CD4-positive, alpha-beta T cell treated with Interleukin-6 for 4 hours (primary cell): ENCODE measurements at regions not wholly inside any gene's neighbourhood (a gene's known extent, or its start where the extent isn't known, plus 50 kb on each side); places are given as distances from the start of the nearest gene placed in this dataset.

ENCODE experiments used
- DNase-seq: peaks from one replicate; pipeline ENCODE4 v3.0.0-alpha.2; 2020; ENCODE audit warnings: mixed read lengths

GRCh38 chr2:111679202-111679601 lies 204.8 kb downstream of the ANAPC1 start:
- DNase-seq = no peak

DNA sequence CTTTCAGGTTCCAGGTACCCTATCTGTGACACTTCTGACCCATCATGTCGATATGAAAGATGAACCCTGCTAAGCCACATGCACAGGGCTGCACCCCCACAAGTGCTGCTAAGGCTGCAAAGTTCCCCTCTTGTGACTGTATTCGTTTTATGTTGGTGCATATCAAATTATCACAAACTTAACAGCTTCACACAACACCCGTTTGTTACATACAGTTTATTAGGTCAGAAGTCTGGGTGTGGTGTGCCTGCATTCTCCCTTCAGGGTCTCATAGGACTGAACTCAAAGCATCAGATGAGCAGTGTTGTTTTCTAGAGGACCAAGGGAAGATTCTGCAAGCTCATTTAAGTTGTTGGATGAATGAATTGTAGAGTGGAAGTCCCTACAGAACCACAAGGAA lies 199.4 kb downstream of the ANAPC1 start:
- no peak for DNase-seq

- no peak for DNase-seq
These were observed 198.7 kb downstream of the ANAPC1 start for GRCh38 chr2:111685342-111685741.

DNA sequence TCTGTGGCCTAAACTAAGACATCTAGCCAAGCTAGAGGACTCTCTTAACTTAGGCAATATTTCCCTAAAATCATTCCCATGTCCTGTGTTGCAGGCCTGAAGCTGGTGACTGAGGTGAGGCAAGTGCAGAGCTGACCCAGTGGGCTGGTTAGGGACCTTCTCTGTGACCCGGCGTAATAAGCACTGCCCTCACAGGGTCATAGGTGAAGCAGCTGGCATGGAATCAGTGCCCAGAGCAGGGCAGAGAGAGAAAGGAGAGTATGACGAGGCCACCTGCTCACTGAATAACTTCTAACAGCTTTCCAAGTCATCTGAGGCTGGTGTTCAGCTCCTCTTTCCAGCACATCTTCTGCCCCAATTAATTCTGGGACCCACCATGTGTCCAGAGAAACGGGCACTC lies 197.0 kb downstream of the ANAPC1 start:
- DNase-seq = no peak

DNA sequence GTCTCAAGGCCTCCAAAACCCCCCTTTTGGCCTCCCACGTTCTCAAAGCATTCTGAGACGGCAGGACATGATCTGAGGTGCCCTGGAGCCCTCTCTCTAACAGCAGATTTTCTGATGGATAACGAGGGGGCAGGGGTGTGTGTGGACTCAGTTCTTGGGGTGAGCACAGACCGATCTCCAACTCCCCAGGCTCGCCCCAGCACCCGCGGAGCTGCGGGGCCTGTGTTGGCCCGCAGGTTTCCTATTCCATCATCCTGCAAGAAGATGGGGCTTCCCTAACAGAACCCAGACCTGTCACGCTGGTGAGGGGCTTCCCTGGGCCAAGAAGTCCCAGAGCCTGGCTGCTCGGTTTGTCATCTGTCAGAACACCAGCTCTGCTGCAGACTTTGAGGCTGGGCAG lies 196.1 kb downstream of the ANAPC1 start:
- no peak for DNase-seq

DNA sequence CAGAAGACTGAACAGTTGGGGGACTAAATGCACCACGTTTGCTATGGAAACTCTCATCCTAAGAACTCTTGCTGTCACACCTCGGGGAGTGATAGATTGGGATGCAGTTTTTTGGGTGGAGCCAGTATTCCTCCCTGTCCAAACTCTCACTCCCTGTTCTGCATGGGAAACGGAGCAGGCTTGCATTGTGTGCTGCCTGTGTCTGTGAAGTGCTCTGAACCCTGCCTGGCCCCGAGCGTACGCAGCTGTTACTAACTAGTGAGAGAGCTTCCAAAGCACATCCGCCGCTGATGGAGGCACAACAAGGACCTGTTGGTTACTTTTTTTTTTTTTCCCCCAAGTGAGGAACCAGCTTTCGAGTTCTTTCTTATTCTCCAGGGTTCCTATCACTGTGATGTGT lies 195.5 kb downstream of the ANAPC1 start:
- DNase-seq = no peak

DNA sequence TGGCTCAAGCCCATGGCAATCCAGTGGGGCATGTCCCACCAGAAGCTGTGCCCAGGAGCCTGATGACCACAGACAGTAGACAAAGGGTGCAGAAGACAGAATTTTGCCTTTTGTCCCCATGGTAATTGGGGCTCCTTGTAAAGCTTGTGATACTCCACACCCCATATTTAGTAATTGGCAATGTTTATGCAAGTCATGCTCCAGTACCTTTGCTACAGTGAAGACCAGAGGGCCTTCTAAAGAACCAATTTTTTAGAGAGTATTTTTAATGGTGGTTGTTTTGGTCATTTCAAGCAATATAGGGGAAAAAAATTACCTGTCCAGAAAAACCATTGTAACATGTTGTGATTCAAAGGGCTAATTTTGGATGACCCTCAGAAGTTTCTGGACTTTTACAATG lies 194.8 kb downstream of the ANAPC1 start:
- DNase-seq = no peak

GRCh38 chr2:111689941-111690340 lies 194.1 kb downstream of the ANAPC1 start:
- DNase-seq = no peak

- DNase-seq = no peak
These were observed 192.7 kb downstream of the ANAPC1 start for GRCh38 chr2:111691164-111691875.

GRCh38 chr2:111692311-111692710 lies 191.7 kb downstream of the ANAPC1 start:
- DNase-seq = no peak

GRCh38 chr2:111694700-111695101 lies 189.3 kb downstream of the ANAPC1 start:
- no peak for DNase-seq

DNA sequence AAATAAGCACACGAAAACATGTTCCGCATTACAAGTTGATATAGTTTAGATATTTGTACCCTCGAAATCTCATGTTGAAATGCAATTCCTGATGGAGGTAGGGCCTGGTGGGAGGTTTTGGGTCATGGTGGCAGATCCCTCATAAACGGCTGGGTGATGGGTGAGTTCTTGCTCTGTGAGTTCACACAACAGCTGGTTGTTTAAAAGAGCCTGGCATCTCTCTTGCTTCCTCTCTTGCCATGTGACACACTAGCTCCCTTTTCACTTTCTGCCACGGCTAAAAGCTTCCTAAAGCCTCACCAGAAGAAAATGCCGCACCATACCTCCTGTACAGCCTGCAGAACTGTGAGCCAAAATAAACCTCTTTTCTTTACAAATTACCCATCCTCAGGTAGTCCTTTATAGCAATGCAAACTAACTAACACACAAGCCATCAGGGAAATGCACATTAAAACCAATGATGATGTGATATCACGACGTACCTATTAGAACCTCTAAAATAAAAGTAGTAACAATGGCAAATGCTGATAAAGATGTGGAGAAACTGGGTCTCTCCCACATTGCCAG lies 188.5 kb downstream of the ANAPC1 start:
- no peak for DNase-seq

DNA sequence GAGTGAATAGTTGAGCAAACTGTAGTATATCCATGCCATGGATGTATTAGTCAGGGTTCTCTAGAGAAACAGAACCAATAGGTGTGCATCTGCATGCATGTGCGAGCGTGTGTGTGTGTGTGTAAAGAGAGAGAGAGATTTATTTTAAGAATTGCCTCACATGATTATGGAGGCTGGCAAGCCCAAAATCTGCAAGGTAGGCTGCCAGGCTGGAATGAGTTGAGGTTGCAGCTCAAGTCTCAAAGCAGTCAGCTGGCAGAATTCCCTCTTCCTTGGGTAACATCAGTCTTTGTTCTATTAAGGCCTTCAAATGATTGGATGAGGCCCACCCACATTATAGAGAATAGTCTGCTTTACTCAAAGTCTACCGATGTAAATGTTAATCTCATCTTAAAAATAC lies 187.8 kb downstream of the ANAPC1 start:
- DNase-seq = no peak

GRCh38 chr2:111697560-111697959 lies 186.4 kb downstream of the ANAPC1 start:
- no peak for DNase-seq

- no peak for DNase-seq
These were observed 185.9 kb downstream of the ANAPC1 start for GRCh38 chr2:111698089-111698488.

DNA sequence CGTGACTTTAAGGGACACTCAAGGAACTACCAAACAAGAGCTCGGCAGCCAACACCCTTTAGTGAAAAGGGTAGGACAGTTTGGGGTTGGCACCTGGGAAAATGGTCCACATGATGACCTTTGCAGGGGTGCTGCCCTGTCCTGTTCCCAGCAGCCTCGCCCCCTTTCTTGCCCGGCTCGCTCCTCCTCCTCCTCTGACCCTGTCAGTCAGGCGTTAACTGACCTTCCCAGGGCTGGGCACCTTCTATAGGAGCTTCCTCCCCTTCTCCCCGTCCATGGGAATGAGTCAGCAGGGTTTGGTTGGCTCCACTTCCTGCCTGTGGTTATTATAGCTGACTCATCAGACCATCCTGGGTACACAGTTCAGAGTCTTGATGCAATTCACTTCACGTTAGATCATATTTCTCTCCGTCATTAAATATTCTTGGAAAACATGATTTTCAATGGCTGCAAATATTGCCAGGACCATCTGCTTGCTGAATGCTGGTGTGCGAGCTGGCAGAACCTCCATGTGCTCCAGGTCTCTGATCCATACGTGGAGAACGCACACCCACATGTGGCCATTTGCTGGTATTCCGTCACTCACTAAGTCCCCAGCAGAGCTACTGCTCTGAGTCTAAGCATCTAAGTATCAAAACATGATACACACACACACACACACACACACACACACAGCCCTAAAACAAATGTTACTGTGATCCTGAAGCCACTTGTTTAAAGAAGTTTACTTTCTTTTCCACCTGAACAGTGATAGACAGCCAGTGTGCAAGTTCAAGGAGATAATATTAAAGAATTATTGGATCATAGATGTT lies 185.0 kb downstream of the ANAPC1 start:
- peak; percentile 58 for DNase-seq

DNA sequence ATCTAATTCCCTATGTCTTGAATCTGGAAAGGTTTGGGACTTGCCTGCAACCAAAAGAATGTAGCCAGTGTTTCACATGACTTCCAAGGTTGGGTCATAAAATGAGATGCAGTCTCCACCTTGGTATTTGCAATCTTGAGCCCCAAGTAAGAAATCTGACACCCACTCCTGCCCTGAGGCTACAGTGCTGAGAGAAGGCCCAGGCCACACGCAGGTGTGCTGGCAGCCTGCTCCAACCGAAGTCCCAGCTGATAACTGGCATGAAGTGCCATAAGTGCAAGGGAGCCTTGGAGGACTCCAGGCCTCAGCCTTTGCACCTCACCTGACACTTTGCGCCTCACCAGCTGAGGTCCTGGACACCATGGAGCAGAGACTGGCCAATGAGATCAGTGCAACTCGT lies 182.7 kb downstream of the ANAPC1 start:
- no peak for DNase-seq

GRCh38 chr2:111701798-111702118 lies 182.2 kb downstream of the ANAPC1 start:
- DNase-seq = no peak

DNA sequence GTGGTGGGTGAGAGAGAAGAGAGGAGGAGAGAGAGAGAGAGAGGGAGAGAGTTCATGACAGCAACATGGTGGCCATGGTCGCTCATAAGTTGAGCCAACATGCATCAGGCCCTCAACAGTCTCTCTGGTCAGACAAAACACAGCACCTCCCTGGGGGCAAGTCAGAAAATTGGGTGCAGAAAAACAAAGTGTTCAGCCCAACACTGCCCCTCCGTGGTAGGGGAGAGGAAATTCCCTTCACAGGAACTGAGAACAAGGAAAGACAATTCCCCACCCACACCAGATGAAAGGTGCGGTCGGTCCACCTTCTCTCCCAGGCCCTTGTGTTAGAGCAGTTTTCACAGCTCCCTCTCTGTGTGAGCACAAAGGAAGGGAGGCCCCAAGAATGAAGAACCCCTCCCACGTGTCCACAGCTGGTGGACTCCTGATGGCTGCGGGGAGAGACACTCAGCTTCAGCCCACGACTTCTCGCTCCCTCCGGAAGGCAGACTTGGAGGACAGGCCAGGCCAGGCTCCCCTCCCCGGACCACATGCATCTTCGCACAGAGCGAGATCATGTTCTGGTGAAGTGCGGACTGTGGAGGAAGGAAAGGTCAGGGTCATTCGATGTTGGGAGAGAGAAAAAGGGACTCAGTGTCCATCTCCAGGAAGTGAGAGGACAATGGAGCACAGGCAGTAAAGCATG lies 181.7 kb downstream of the ANAPC1 start:
- DNase-seq = peak; percentile 61

GRCh38 chr2:111702804-111703196 lies 181.2 kb downstream of the ANAPC1 start:
- DNase-seq = no peak

GRCh38 chr2:111703759-111704158 lies 180.2 kb downstream of the ANAPC1 start:
- no peak for DNase-seq

GRCh38 chr2:111704246-111704645 lies 179.7 kb downstream of the ANAPC1 start:
- DNase-seq = no peak

GRCh38 chr2:111705239-111705638 lies 178.8 kb downstream of the ANAPC1 start:
- no peak for DNase-seq
